Naive thymus-derived CD8-positive, alpha-beta T cell (primary cell): ENCODE measurements at regions not wholly inside any gene's neighbourhood (a gene's known extent, or its start where the extent isn't known, plus 50 kb on each side); places are given as distances from the start of the nearest gene placed in this dataset.

ENCODE experiments used
- ATAC-seq, 2 donors: fragments of 150-1000 bp; cut with Tn5 transposase in 1 of 2; sonication (Bioruptor Pico), chemical (Tn5 transposase) in 1 of 2; 1 replicate in 1 of 2; 2 replicates in 1 of 2; pipeline ENCODE4 v1.10.0; 2021; ENCODE audit warnings: mild to moderate bottlenecking in 2 of 2, moderate library complexity in 2 of 2
- POLR2A ChIA-PET: fragments of 350-600 bp; sonication (Branson Sonifier 250); formaldehyde crosslinking; loops from one replicate; lab custom pipeline; 2021; ENCODE audit warnings: antibody characterized with exemption; lab: Charles Lee
- DNase-seq, 10 donors: peaks; one replicate each; pipeline versions ENCODE4 v3.0.0 to v3.0.0-alpha.2; 2020 to 2022
- H3K27ac Mint-ChIP-seq, 10 donors: one replicate each; pipeline ENCODE4 v1.8.0; 2020 to 2022; ENCODE audit warnings: mild to moderate bottlenecking in 10 of 10, mixed read lengths in 10 of 10, moderate library complexity in 4 of 10, inconsistent platforms in 1 of 10
- H3K27me3 Mint-ChIP-seq, 5 donors: one replicate each; pipeline ENCODE4 v1.8.0; 2021 to 2022; ENCODE audit warnings: mixed read lengths in 5 of 5
- H3K36me3 Mint-ChIP-seq, 3 donors: one replicate each; pipeline ENCODE4 v1.8.0; 2020 to 2022; ENCODE audit warnings: mixed read lengths in 3 of 3, mild to moderate bottlenecking in 2 of 3, inconsistent platforms in 1 of 3
- H3K4me1 Mint-ChIP-seq, 4 donors: one replicate each; pipeline ENCODE4 v1.8.0; 2021 to 2022; ENCODE audit warnings: mixed read lengths in 4 of 4
- H3K4me3 Mint-ChIP-seq, 10 donors: one replicate each; pipeline ENCODE4 v1.8.0; 2020 to 2022; ENCODE audit warnings: mild to moderate bottlenecking in 10 of 10, mixed read lengths in 10 of 10, moderate library complexity in 6 of 10, inconsistent platforms in 1 of 10
- H3K9me3 Mint-ChIP-seq, 9 donors: one replicate each; pipeline ENCODE4 v1.8.0; 2020 to 2022; ENCODE audit warnings: mixed read lengths in 9 of 9, mild to moderate bottlenecking in 3 of 9, inconsistent platforms in 1 of 9, moderate library complexity in 1 of 9

GRCh38 chr5:116671211-116671736, 96.7 kb upstream of the SEMA6A start:
- peaks cover 0 to 2% (median 0%) of the 10 kb centered on the region in 9 donors for H3K9me3 Mint-ChIP-seq
- peaks cover 0 to 10% (median 2%) of the 10 kb centered on the region in 5 donors for H3K27me3 Mint-ChIP-seq
- no peak for DNase-seq
- no peaks in the 10 kb centered on the region for H3K4me1 Mint-ChIP-seq
- no peaks in the 10 kb centered on the region for H3K36me3 Mint-ChIP-seq
- no peak overlapping the region for H3K4me3 Mint-ChIP-seq
- POLR2A ChIA-PET = no interaction called here
- H3K27ac Mint-ChIP-seq = no peak overlapping the region
- no peak for ATAC-seq

DNA sequence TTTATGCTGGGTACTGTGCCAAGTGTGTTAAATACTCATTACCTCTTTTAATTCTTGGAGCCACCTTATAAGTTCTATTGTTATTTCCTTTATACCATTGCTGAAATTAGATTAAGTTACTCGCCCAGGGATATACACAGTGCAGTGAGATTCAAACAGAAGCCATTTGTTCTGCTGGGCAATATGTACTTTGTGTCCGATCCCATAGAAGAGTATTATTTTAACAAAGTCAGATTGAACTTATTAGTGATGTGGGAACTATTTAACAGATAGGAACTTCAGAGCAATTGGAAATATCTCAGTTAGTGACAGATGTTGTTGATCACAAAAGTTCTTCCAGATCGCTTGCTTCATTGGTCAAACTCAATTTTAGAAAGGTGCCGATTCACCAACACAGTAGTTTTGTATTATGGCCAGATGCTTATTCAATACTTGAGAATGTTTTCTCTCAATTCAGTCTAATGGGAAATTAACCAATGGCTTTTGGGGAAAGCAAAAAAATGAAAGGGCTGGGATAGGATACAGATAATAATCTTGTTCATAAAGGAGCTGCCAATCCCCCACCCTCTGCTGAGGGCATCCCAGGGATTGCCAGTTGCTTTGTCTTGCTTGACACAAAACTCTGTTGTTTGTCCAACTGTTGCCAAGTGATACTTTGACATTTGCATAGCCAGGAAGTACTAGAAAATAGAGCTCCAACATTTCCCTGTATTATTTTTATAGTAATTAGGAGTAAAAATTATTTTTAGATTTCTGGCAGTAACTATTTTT, 94.8 kb upstream of the SEMA6A start:
- no peak for ATAC-seq
- POLR2A ChIA-PET = no interaction called here

DNA sequence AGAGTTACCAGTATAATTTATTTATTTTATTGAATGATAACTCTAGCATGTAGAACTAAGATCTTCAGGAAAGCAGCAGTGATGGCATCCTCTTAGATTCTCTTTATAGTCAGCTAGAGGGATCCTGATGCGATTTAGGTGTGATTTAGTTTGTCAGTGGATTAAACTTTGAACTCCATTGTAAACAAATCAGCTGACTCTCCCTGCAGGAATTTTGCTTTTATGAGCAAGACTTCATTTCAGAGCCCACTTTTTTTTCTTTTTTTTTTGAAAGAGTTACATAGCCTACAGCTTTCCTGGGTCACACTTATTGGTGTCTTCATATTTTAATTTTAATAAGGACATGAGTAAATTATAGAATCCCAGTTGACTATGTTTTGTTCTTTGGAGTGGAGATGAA, 93.8 kb upstream of the SEMA6A start:
- no peaks in the 10 kb centered on the region for H3K36me3 Mint-ChIP-seq
- ATAC-seq = no peak

More for the DNA sequence above, 94.8 kb upstream of the SEMA6A start:
- peaks cover 0 to 4% (median 0%) of the 10 kb centered on the region in 9 donors for H3K9me3 Mint-ChIP-seq
- no peaks in the 10 kb centered on the region for H3K36me3 Mint-ChIP-seq
- H3K4me1 Mint-ChIP-seq = no peaks in the 10 kb centered on the region
- no peak overlapping the region for H3K27ac Mint-ChIP-seq
- H3K27me3 Mint-ChIP-seq = peaks cover 0 to 9% (median 0%) of the 10 kb centered on the region in 5 donors
- no peak overlapping the region for H3K4me3 Mint-ChIP-seq
- DNase-seq = no peak

GRCh38 chr5:116666901-116667300, 92.3 kb upstream of the SEMA6A start:
- Mint-ChIP-seq H3K36me3 (no peaks in the 10 kb centered on the region), H3K4me3 (no peak overlapping the region), H3K27me3 (peaks cover 0 to 12% (median 1%) of the 10 kb centered on the region in 5 donors), H3K27ac (no peak overlapping the region), H3K9me3 (peaks cover 0 to 5% (median 0%) of the 10 kb centered on the region in 9 donors), H3K4me1 (no peaks in the 10 kb centered on the region)
- POLR2A ChIA-PET = no interaction called here
- ATAC-seq (no peak), DNase-seq (no peak)

More for the DNA sequence above, 93.8 kb upstream of the SEMA6A start:
- H3K4me3 Mint-ChIP-seq = no peak overlapping the region
- H3K9me3 Mint-ChIP-seq = peaks cover 0 to 4% (median 0%) of the 10 kb centered on the region in 9 donors
- H3K4me1 Mint-ChIP-seq = no peaks in the 10 kb centered on the region
- POLR2A ChIA-PET = no interaction called here
- H3K27me3 Mint-ChIP-seq = peaks cover 0 to 9% (median 0%) of the 10 kb centered on the region in 5 donors
- no peak for DNase-seq
- H3K27ac Mint-ChIP-seq = no peak overlapping the region

DNA sequence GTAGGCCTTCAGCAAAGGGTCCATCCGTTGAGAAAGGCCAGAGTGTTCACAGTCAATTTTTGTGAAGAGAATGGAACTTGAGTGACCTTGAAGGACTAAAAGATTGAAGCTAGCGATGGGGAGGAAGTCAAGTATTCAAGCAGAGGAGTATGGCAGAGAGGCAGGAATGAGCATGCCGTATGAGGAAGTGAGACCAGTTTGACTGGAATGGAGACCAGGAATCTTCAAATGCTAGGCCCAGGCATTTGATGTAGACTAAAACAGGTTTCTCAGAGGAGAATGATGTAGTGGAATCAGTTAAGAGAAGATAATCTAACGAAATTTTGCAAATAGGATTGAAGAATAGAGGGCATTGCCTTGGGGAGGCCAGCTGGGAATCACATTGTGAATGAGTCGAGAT, 90.4 kb upstream of the SEMA6A start:
- POLR2A ChIA-PET = no interaction called here

GRCh38 chr5:116663081-116663480, 88.5 kb upstream of the SEMA6A start:
- ATAC-seq (no peak), DNase-seq (no peak)
- H3K27me3 Mint-ChIP-seq = peaks cover 0 to 12% (median 1%) of the 10 kb centered on the region in 5 donors
- H3K4me1 Mint-ChIP-seq = no peaks in the 10 kb centered on the region
- no peak overlapping the region for H3K27ac Mint-ChIP-seq
- POLR2A ChIA-PET = no interaction called here
- no peak overlapping the region for H3K4me3 Mint-ChIP-seq
- H3K36me3 Mint-ChIP-seq = no peaks in the 10 kb centered on the region
- peaks cover 0 to 10% (median 2%) of the 10 kb centered on the region in 9 donors for H3K9me3 Mint-ChIP-seq

More for the DNA sequence above, 90.4 kb upstream of the SEMA6A start:
- Mint-ChIP-seq H3K4me1 (no peaks in the 10 kb centered on the region), H3K4me3 (no peak overlapping the region), H3K9me3 (peaks cover 0 to 10% (median 2%) of the 10 kb centered on the region in 9 donors), H3K27ac (no peak overlapping the region), H3K36me3 (no peaks in the 10 kb centered on the region), H3K27me3 (peaks cover 0 to 12% (median 1%) of the 10 kb centered on the region in 5 donors)
- DNase-seq = no peak
- ATAC-seq = no peak

DNA sequence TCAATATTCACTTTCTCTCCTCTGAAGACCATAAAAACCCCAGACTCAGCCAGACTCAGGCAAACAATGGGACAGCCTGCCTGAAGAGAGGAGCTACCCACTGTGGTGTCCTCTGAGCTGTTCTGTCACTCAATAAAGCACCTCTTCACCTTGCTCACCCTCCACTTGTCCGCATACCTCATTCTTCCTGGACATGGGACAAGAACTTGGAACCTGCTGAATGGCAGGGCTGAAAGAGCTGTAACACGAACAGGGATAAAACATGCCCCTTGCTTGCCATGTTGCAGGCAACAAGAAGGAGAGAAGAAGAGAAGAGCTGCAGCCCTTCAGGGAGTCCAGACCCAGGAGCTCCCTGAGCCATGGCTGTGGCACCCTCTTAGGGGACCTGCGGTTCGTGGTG, 86.8 kb upstream of the SEMA6A start:
- Mint-ChIP-seq H3K27me3 (peaks cover 0 to 18% (median 4%) of the 10 kb centered on the region in 5 donors), H3K36me3 (no peaks in the 10 kb centered on the region), H3K27ac (no peak overlapping the region), H3K9me3 (peaks cover 0 to 10% (median 2%) of the 10 kb centered on the region in 9 donors), H3K4me1 (no peaks in the 10 kb centered on the region), H3K4me3 (no peak overlapping the region)
- DNase-seq = no peak
- POLR2A ChIA-PET = no interaction called here
- ATAC-seq = no peak

- H3K9me3 Mint-ChIP-seq = peaks cover 0 to 10% (median 1%) of the 10 kb centered on the region in 9 donors
- H3K4me3 Mint-ChIP-seq = no peak overlapping the region
- ATAC-seq (no peak), DNase-seq (no peak)
- H3K27me3 Mint-ChIP-seq = peaks cover 0 to 16% (median 4%) of the 10 kb centered on the region in 5 donors
- no peaks in the 10 kb centered on the region for H3K36me3 Mint-ChIP-seq
- POLR2A ChIA-PET = no interaction called here
- no peak overlapping the region for H3K27ac Mint-ChIP-seq
- no peaks in the 10 kb centered on the region for H3K4me1 Mint-ChIP-seq
Observed at GRCh38 chr5:116660929-116661328, 86.3 kb upstream of the SEMA6A start.

- H3K27me3 Mint-ChIP-seq = peaks cover 0 to 10% (median 4%) of the 10 kb centered on the region in 5 donors
- DNase-seq = no peak
- no peak overlapping the region for H3K27ac Mint-ChIP-seq
- no peaks in the 10 kb centered on the region for H3K36me3 Mint-ChIP-seq
- H3K9me3 Mint-ChIP-seq = peaks cover 0 to 10% (median 0%) of the 10 kb centered on the region in 9 donors
- H3K4me1 Mint-ChIP-seq = no peaks in the 10 kb centered on the region
- POLR2A ChIA-PET = no interaction called here
- no peak for ATAC-seq
- no peak overlapping the region for H3K4me3 Mint-ChIP-seq
Observed at GRCh38 chr5:116658830-116659229, 84.2 kb upstream of the SEMA6A start.

DNA sequence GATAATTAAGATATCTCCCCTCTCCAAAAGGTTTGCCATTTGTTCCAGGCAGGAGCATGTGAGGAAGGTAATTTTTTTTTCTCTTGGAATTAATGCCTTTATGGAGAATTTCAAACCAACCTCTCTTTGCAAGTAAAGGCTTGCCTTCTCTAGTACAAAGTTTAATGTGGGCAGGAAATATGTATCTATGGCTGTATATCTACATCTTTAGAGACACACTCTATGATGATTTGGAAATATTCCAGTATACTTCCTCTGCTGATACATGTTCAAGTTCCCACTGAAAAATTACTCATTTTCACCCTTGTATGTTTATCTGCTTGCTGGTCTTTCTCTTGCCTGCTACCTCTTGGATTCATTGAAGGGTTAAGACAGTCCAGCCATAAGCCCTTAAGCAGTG, 83.5 kb upstream of the SEMA6A start:
- peaks cover 0 to 10% (median 0%) of the 10 kb centered on the region in 9 donors for H3K9me3 Mint-ChIP-seq
- H3K4me3 Mint-ChIP-seq = no peak overlapping the region
- no peaks in the 10 kb centered on the region for H3K36me3 Mint-ChIP-seq
- no peaks in the 10 kb centered on the region for H3K4me1 Mint-ChIP-seq
- no peak for ATAC-seq
- POLR2A ChIA-PET = no interaction called here
- H3K27ac Mint-ChIP-seq = no peak overlapping the region
- H3K27me3 Mint-ChIP-seq = peaks cover 0 to 10% (median 4%) of the 10 kb centered on the region in 5 donors
- DNase-seq = no peak

- Mint-ChIP-seq H3K27me3 (peaks cover 2 to 15% (median 10%) of the 10 kb centered on the region in 5 donors), H3K27ac (no peak overlapping the region), H3K4me1 (no peaks in the 10 kb centered on the region), H3K9me3 (no peaks in the 10 kb centered on the region), H3K36me3 (no peaks in the 10 kb centered on the region), H3K4me3 (no peak overlapping the region)
- DNase-seq (no peak), ATAC-seq (no peak)
- POLR2A ChIA-PET = no interaction called here
Observed at GRCh38 chr5:116655431-116655830, 80.8 kb upstream of the SEMA6A start.

DNA sequence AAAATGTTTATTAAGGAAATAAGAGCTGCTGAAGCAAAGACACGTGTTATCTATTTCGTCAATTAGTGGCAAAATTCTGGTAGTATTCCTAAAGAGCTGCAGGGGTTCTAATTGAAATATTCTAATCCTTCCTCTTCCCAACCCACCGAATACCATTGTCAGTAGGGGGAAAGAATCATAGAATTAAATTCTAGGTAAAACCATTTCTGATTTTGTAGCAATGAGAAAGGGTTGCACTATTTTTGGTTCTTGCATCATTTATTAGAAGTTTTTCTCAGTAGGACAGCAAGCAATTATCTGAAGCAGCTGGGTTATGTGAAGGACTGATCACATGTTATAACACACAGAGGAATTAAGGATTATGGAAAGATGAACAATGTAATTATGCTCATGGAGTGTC, 80.3 kb upstream of the SEMA6A start:
- H3K27me3 Mint-ChIP-seq = peaks cover 2 to 15% (median 10%) of the 10 kb centered on the region in 5 donors
- H3K4me1 Mint-ChIP-seq = no peaks in the 10 kb centered on the region
- H3K27ac Mint-ChIP-seq = no peak overlapping the region
- POLR2A ChIA-PET = no interaction called here
- DNase-seq = no peak
- H3K36me3 Mint-ChIP-seq = no peaks in the 10 kb centered on the region
- no peaks in the 10 kb centered on the region for H3K9me3 Mint-ChIP-seq
- no peak overlapping the region for H3K4me3 Mint-ChIP-seq
- ATAC-seq = no peak

GRCh38 chr5:116652903-116653302, 78.3 kb upstream of the SEMA6A start:
- Mint-ChIP-seq H3K9me3 (no peaks in the 10 kb centered on the region), H3K36me3 (no peaks in the 10 kb centered on the region), H3K4me1 (no peaks in the 10 kb centered on the region), H3K27ac (no peak overlapping the region), H3K27me3 (peaks cover 2 to 18% (median 8%) of the 10 kb centered on the region in 5 donors), H3K4me3 (no peak overlapping the region)
- ATAC-seq (no peak), DNase-seq (no peak)
- POLR2A ChIA-PET = no interaction called here
